Endothelial cell of hepatic sinusoid (primary cell): ENCODE measurements at regions not wholly inside any gene's neighbourhood (a gene's known extent, or its start where the extent isn't known, plus 50 kb on each side); places are given as distances from the start of the nearest gene placed in this dataset.
"Not testable (repeated sequence)": the region's sequence is repeated elsewhere in the genome, so short reads cannot be mapped to it uniquely, and the experiment has no call there.

Source experiments
- in situ Hi-C: cut with HindIII; loops from 2 replicates; pipeline ENCODE4 v1.10.0; 2017; ENCODE audit warnings: low sequenced_read_pairs

- in situ Hi-C loops, result no loop called here
Observed at GRCh38 chr6:81373414-81373813, 379.1 kb downstream of the TENT5A start.

- in situ Hi-C loops, result no loop called here
Observed at GRCh38 chr6:81371930-81372329, 380.6 kb downstream of the TENT5A start.

GRCh38 chr6:81366972-81367371, 385.5 kb downstream of the TENT5A start:
- in situ Hi-C loops, result no loop called here

DNA sequence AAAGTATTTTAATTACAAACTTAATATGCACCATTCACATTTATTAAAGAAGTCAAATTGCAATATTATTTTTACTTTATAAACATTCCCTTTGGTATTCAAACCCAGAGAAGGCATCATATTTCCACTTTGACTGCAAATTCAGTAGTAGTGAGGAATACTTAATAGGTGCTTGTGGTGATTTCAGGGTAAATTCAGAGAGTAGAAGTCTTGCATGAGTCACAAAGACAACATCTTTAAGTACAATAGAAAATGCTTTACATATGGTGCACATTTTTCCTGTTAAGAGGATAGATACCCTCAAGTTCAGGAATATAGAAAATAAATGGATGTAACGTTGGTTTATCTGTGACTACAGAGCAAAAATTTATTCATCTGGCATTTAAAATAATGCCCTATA, 390.2 kb downstream of the TENT5A start:
- in situ Hi-C loops, result no loop called here

DNA sequence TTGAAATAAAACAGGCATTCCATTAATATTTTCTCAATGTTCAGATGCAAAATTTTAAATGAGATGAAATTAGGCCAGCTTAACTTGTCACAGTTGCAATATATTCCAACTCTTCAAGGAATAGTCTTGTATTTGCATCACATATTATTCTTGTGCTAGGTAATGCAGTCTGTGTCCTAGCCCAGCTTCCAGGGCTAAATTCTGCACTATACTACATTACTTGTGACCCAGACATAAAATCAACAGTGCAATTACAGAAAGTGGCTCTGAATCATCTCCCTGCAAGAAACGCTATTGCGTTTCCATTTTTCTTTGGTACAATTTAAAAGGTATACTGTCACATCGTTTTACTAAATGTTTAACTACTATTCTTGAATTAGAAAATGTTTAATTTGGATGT, 399.2 kb downstream of the TENT5A start:
- in situ Hi-C loops, result no loop called here

DNA sequence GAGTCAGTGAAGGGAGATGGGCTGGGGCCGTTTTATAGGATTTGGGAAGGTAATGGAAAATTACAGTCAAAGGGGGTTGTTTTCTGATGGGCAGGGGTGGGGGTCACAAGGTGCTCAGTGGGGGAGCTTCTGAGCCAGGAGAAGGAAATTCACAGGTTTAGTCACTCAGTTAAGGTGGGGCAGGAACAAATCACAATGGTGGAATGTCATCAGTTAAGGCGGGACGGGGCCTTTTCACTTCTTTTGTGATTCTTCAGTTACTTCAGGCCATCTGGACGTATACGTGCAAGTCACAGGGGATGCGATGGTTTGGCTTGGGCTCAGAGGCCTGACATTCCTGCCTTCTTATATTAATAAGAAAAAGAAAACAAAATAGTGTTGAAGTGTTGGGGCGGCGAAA, 408.5 kb downstream of the TENT5A start:
- in situ Hi-C loops, result not testable (repeated sequence)

- in situ Hi-C loops, result no loop called here
Observed at GRCh38 chr6:81340946-81341345, 411.5 kb downstream of the TENT5A start.

DNA sequence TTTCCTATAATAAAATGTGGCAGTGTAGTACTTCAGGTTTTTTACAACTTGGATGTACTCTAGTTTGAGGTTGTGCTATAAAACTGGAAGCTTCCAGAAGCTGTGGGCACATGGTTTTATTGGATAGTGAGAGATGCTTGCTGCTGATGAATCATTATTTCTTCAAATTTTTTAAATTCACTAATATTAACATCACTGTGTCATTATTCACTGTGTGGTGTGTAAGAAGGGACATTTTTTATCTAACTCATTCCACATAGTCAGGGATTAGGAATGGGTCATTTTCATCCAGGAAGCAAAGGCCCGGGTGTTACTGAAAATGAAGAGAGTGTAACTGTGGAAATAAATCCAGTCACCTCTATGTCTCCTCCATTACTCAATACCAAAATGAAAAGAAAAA, 421.0 kb downstream of the TENT5A start:
- in situ Hi-C loops, result no loop called here

GRCh38 chr6:81328700-81329099, 423.8 kb downstream of the TENT5A start:
- in situ Hi-C loops, result no loop called here

DNA sequence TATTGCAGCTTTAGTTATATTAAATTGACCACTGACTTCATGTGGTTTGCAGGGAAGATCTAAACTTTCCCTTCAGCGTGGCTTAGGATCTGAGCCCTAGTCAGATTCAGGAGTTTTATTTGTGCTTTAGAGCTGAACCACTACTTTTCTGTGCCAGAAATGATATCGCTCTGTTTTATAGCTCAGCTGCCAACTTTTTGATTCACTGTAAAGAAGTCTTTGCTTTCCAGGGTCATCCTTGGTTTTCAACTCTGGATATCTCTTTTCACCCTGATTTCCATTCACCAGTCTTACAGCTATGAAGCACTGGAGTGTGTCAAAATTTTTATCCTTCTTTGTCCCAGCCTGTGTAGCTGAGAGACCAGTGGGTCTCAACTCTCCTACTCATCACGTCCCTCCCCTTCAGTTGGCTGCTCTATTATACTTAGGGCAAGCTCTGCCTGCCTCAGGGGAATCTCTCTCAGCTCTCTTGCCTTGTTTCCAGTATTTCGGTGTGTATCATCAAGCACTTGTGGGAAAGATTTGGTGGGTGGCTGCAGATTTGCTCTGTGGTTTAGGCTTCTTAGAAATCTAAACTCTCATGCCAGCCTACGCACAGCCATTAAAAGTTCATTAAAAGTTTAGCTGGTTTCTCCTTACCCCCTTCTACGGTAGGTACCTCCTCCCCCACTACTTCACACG, 425.5 kb downstream of the TENT5A start:
- in situ Hi-C loops, result no loop called here

- in situ Hi-C loops, result no loop called here
Observed at GRCh38 chr6:81309811-81310210, 442.7 kb downstream of the TENT5A start.

GRCh38 chr6:81308577-81309279, 443.8 kb downstream of the TENT5A start:
- in situ Hi-C loops, result no loop called here

DNA sequence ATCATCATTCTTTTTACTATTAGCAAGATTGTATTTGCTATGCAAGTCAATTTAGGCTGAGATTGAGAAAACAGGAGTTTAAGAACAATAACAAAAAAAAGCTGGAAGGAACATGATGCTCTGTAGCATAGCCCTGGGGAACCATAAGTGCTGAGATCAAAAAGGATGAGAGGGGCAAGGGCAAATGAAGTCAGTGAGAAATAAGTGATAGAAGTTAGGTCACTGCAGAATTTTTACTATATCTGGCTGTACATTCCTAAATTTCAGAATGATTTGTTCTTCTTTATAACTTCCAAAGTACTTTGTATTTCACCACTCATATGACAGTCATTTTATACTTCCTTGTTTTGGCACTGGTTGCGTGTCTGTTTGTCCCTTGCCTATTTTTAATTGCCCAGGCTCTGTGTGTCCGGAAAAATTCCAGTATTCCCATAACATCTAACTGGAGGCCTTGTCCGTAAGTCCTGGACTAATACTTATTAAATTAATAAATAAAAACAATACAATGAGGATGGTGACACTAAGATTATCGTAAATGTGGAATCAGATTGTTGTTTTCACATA, 444.7 kb downstream of the TENT5A start:
- in situ Hi-C loops, result no loop called here

GRCh38 chr6:81304466-81304865, 448.0 kb downstream of the TENT5A start:
- in situ Hi-C loops, result no loop called here

- in situ Hi-C loops, result no loop called here
Observed at GRCh38 chr6:81300961-81301360, 451.5 kb downstream of the TENT5A start.

- in situ Hi-C loops, result no loop called here
Observed at GRCh38 chr6:81298751-81299150, 453.7 kb downstream of the TENT5A start.

DNA sequence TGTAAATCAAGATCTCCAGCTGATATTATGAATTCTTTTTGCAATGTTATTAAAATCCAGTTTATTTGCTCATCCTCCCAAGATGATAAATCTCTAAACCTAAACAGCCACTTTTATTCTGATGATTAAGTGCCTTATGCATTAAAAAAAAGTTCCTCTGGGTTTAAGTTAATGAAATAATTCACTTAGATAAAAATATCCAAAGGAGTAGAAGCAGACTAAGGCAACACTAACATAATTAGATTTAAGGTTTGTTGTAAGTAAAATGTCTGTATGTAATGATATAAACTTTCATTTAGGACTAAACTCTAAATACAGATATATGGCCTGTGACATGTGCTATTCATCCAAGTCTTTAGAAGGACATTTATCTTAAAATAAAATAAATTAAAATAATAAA, 457.2 kb downstream of the TENT5A start:
- in situ Hi-C loops, result no loop called here

DNA sequence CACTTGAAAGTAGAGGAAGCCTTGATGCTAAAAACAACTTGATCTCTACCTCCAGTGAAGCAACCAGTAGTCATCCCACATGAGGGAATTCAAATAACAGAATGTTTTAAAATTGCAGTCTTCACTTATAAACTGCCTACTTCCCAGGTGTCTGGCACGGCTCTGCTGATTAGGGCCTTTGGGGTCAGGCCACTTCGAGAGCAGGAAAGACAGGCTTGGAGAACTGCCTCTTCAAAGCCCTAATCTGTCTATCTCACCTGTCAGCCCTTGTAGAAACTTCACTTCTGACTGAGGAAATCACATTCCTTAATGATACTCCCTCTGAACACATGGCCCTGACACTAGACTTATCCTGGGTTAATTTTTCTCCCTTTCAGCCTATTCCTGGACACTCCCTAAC, 458.6 kb downstream of the TENT5A start:
- in situ Hi-C loops, result no loop called here

GRCh38 chr6:81289229-81289628, 463.3 kb downstream of the TENT5A start:
- in situ Hi-C loops, result no loop called here

GRCh38 chr6:81265106-81265505, 487.4 kb downstream of the TENT5A start:
- in situ Hi-C loops, result no loop called here

- in situ Hi-C loops, result no loop called here
Observed at GRCh38 chr6:81263531-81264168, 488.8 kb downstream of the TENT5A start.

GRCh38 chr6:81262656-81263055, 489.8 kb downstream of the TENT5A start:
- in situ Hi-C loops, result no loop called here
